ENCODE measurements at regions not wholly inside any gene's neighbourhood (a gene's known extent, or its start where the extent isn't known, plus 50 kb on each side); places are given as distances from the start of the nearest gene placed in this dataset.

GRCh38 chr4:141389649-141390048, 169.0 kb downstream of the ZNF330 start:
- Histone ChIP-seq H3K9me3 (replicated peaks; ENCODE audit: control insufficient read depth, insufficient read depth, low read depth, low read length) (no peaks in the 10 kb centered on the region), H3K9ac (ENCODE audit: insufficient read depth in 1 of 2, low read depth in 2 of 2, low read length in 2 of 2) (no peak overlapping the region), H3K4me3 (no peak overlapping the region), H3K9me1 (ENCODE audit: control insufficient read depth, insufficient read depth, low read length) (no peaks in the 10 kb centered on the region), H3K27me3 (ENCODE audit: control insufficient read depth in 2 of 2, insufficient read depth in 2 of 2, low read length in 2 of 2) (no peaks in the 10 kb centered on the region), H4K20me1 (replicated peaks; ENCODE audit: control insufficient read depth, insufficient read depth, low read length) (no peaks in the 10 kb centered on the region), H3K27ac (ENCODE audit: extremely low read depth, low read depth, low read length) (no peak overlapping the region), H3K79me2 (ENCODE audit: control insufficient read depth, insufficient read depth, low read length) (no peaks in the 10 kb centered on the region), H2AFZ (ENCODE audit: low read depth, low read length) (no peak overlapping the region), H3K4me2 (ENCODE audit: insufficient read depth, low read length) (no peak overlapping the region), H3K4me1 (replicated peaks in 1 of 2; ENCODE audit: control insufficient read depth in 2 of 2, insufficient read depth in 2 of 2, low read length in 2 of 2) (no peaks in the 10 kb centered on the region), H3K36me3 (ENCODE audit: control insufficient read depth, insufficient read depth, low read length) (no peaks in the 10 kb centered on the region)
- no peak for FAIRE-seq
- ChIA-PET CTCF (ENCODE audit: low intra/inter-chr PET ratio) (no interaction called here), POLR2A (interaction anchor here (0.6 kb wide), 1 partner anchor 78 kb away, joined by 6 read pairs; no protein-coding TSS in a partner anchor)
- in situ Hi-C loops (cut with MboI): no loop called here
- TF ChIP-seq ARHGAP35 (IDR thresholded peaks at IDR 0.05; ENCODE audit: partially characterized antibody) (no peak), ATF7 (IDR thresholded peaks at IDR 0.05) (no peak), ZNF75A (CRISPR knock-in tag; IDR thresholded peaks at IDR 0.05) (no peak), FOXK1 (CRISPR knock-in tag; IDR thresholded peaks at IDR 0.05; ENCODE audit: borderline replicate concordance) (no peak), TRIM24 (IDR thresholded peaks at IDR 0.05) (no peak), ZBTB5 (IDR thresholded peaks at IDR 0.05) (no peak), ZBTB49 (CRISPR knock-in tag; IDR thresholded peaks at IDR 0.05; ENCODE audit: borderline replicate concordance) (no peak), FOXP4 (CRISPR knock-in tag; IDR thresholded peaks at IDR 0.05; ENCODE audit: borderline replicate concordance) (no peak), POLR3G (IDR thresholded peaks at IDR 0.05; ENCODE audit: extremely low read depth, insufficient read length, insufficient replicate concordance) (no peak), ZNF212 (CRISPR knock-in tag; IDR thresholded peaks at IDR 0.05) (no peak), E2F4 (CRISPR knock-in tag; IDR thresholded peaks at IDR 0.05; ENCODE audit: low read depth) (no peak)
- intact Hi-C loops (cut with micrococcal nuclease): no loop called here
- DNase-seq (ENCODE audit: extremely low read depth in 1 of 4, low spot score in 3 of 4): no peak
- WGBS (ENCODE audit: insufficient coverage, low coverage, missing lambda C conversion rate): 8% methylated on average over 1 of the region's 1 CpG
- ATAC-seq: no peak
- no TSS peak for BruUV-seq (replicated peaks)
